ENCODE measurements at regions not wholly inside any gene's neighbourhood (a gene's known extent, or its start where the extent isn't known, plus 50 kb on each side); places are given as distances from the start of the nearest gene placed in this dataset.

GRCh38 chr9:84593352-84593751 lies 76.2 kb upstream of the NTRK2 start:
- no peak for TF ChIP-seq CTCF (IDR thresholded peaks at IDR 0.05; ENCODE audit: low read length)
- TF ChIP-seq EZH2 (IDR thresholded peaks at IDR 0.05; ENCODE audit: borderline replicate concordance, low read length), result no peak

All from OCI-LY1 (cell line).